GM18867 (cell line): ENCODE measurements at regions not wholly inside any gene's neighbourhood (a gene's known extent, or its start where the extent isn't known, plus 50 kb on each side); places are given as distances from the start of the nearest gene placed in this dataset.

ENCODE experiments used
- ATAC-seq: cut with Tn5 transposase; IDR thresholded peaks from one replicate; pipeline ENCODE4 v1.9.1; 2021; ENCODE audit warnings: mild to moderate bottlenecking, moderate library complexity; ENCODE audit not compliant: unreplicated experiment

GRCh38 chr12:125470838-125471783 lies 405.9 kb downstream of the AACS start:
- ATAC-seq = peak; percentile 70

DNA sequence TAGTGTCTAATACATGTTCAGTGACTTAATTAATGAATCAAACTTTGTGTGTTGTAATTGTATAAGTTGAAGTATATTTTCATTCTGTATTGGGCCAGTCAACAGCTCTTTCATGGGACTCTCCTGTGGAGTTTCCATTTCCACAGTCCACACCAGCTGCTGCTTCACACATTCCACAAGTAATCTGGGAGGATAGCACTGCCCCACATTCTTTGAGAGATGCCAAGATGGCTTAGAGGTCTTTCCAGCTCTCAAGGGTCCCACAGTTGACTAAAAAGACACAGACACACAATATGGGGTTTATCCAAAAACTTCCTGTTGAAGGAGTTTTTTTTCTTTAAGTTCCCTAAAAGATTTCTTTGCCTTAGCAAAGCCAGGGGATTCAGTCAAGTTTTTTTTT lies 408.3 kb downstream of the AACS start:
- no peak for ATAC-seq

GRCh38 chr12:125487336-125487735 lies 422.1 kb downstream of the AACS start:
- ATAC-seq = no peak

DNA sequence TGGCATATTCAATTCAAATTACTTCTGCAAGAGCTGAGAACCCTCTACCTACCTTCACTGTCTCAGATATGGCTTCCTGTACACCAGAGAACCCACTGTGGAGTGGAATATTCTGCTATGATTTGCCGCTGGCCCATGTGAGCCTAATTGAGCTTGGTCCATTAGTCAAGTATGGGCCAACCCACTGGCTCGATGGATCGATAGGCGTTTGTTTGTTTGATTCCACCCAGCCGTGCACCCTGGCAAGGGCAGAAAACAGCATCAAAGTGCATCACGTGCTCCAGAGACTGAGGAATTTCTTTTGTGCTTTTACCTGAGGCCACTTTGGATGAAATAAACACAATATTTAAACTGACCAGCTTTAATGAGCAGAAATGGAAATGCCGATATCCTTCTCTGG lies 426.3 kb downstream of the AACS start:
- ATAC-seq = no peak

DNA sequence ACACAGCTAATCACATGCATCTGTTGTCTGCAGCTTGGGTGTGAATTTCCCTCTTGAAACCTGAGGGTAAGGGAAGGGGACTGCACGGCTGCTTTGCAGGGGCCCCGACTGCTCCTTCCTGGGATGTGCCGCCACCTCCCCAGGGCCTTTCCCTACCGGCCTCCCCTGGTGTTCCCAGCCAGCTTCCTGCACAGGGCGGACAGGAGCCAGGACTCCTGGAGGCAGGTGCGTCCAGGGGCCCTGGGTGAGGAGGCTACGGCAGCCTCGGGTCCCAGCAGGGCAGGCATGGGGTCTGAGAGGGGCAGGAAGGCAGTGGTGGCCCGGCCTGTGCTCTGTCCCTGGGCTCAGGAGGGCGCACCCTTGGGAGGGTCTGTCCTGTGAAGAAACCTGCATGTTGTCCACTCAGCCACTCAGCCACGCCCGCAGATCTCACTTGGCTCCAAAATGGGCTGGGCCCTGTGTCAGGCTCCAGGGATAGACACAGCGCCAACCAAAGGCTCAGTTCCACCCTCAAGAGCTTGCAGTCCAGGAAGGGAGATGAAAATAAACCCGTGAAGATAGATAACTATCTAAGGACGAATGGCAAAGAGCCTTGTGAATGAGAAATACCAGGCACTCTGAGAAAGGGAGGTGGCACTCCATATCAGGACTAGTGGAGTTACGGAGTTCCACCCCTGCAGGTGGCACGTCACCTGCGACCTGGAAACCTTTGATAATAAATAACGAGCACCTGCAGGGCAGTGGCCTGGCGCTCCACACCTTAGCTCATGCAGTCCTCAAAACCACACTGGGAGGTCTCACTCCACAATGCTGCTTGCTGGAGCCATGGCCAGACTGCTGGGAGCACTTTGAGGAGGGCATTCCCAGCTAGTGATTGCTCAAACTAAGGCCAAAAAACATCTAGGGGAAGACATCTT lies 427.4 kb downstream of the AACS start:
- no peak for ATAC-seq

GRCh38 chr12:125493704-125494308 lies 428.6 kb downstream of the AACS start:
- ATAC-seq = no peak

GRCh38 chr12:125503128-125503527 lies 437.9 kb downstream of the AACS start:
- ATAC-seq = no peak

DNA sequence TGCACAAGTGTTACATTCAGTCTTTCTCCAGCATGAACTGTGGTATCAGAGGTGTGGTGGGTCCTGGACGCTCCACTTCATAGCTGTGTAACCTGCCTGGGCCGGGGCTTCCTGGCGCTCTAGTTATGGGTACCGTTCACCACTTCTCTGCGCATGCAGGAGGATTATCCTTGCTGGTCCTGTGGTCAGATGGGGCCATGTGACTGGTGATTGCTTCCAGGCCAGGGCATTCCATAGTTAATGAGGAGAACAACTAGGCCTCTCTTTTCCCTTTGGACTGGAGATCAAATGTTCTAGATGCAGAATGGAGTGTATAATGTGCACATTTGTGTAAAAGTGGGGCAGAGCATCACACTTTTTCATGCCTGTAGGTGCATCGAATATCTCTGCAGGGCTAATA lies 444.0 kb downstream of the AACS start:
- ATAC-seq = no peak

- ATAC-seq = no peak
Observed at GRCh38 chr12:125512541-125513298, 447.5 kb downstream of the AACS start.

- ATAC-seq = no peak
Observed at GRCh38 chr12:125515887-125516286, 450.7 kb downstream of the AACS start.

DNA sequence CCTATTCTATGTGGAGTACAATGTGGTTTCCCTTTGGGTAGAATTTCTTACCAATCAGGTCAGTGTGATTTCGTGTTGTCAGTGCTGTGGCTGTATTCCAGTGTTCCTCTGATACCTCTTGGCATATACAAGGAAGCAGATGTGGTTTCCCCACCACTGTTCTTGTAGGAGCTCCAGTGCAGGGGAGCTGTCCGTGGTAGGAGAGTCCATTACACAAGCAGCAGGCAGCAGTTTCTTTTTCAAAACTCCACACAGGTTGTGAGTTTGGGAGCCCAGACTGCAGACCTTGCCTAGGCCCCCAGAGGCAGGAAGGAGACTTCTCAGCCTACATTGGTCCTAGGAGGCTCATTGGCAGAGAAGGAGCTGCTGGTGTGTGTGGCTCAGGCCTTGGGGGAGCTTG lies 452.8 kb downstream of the AACS start:
- no peak for ATAC-seq

DNA sequence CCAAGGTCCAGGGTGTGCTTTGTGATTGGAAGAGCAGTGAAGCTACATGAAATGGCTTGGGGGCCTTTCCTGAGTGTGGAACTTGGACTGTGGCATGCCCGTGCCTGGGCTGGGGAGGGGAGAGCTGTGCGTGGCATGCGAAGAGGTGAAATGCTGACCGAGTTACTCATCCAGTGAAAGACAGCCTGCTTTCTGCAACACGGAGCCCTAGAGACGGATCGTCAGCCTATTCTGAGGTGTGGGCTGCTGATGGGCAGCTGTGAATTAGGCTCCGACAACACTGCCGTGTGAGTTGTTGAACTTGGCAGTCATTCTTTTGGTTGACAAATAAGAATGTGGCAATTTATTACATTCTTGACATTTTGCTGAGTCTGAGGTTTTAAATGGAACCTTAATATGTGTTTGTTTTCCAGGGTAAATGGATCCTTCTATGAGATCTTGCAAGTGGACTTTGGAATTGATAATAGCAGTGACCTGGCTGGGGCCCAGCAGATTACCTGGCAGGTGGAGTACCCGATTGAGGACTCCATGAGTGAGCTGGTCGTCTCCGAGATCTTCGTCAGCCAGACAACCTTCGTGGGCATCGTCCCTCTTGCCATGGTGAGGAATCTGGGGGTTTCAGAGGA lies 453.9 kb downstream of the AACS start:
- no peak for ATAC-seq

GRCh38 chr12:125525879-125526278 lies 460.6 kb downstream of the AACS start:
- ATAC-seq = no peak

- ATAC-seq = no peak
Observed at GRCh38 chr12:125528281-125528680, 463.0 kb downstream of the AACS start.

DNA sequence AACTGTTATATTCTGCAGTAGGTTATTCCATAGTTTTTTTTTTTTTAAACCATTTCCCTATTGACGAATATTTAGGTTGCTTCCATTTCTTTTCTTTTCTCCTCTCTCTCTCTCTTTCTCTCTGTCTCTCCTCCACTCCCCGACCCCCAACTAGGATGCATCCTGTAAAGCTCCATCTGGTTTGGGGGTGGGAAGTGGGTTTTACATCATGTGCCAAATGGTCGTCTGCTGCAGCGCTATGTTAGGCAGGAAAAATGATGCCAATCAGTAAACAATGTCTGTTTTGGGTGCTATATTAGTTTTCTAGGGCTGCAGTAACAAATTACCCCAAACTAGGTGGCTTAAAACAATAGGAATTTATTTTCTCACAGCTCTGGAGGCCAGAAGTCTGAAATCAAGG lies 465.0 kb downstream of the AACS start:
- no peak for ATAC-seq

DNA sequence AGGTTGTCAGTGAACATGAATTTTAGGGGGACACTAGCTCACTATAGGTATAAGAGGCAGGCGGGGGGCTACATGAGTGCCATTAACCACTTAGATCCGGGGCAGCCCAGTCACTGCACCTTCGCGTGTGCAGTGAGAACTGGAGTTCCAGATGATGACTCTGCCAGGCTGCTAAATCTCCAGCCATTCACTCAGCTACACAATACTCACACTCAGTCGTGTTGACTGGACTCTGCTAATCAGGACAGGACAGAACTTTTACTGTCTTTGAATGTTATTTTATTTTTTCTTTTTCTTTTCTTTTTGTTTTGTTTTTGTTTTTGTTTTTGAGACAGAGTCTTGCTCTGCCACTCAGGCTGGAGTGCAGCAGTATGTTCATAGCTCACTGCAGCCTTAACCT lies 465.6 kb downstream of the AACS start:
- ATAC-seq = no peak

GRCh38 chr12:125531574-125531973 lies 466.3 kb downstream of the AACS start:
- no peak for ATAC-seq

DNA sequence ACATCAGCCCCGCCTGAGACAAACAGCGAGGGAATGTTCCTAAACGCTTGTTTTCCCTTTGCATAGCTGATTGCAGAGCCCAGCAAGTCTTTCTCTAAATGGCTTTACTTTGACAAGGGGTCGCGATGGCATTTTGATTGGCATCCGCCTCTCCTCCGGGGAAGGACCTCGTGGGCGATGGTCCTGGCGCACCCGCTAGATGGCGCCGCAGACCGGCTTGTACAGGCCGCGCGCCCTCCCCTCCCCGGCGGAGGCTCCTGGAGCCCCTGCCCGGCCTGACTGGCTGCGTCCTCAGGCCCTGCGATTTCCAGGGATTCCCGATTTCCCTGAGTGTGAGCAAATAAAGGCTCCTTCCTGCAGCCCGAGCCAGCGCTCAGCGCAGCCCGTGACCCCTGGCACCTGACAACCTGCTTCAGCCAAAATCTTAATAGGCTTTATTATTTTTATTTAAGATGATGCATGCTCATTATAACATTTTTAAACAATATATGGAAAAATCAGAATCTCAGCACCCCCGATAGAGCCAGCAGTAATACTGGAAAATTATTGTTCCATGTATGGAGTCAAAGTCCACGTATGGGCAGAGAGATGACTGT lies 468.3 kb downstream of the AACS start:
- ATAC-seq = peak; percentile 74

DNA sequence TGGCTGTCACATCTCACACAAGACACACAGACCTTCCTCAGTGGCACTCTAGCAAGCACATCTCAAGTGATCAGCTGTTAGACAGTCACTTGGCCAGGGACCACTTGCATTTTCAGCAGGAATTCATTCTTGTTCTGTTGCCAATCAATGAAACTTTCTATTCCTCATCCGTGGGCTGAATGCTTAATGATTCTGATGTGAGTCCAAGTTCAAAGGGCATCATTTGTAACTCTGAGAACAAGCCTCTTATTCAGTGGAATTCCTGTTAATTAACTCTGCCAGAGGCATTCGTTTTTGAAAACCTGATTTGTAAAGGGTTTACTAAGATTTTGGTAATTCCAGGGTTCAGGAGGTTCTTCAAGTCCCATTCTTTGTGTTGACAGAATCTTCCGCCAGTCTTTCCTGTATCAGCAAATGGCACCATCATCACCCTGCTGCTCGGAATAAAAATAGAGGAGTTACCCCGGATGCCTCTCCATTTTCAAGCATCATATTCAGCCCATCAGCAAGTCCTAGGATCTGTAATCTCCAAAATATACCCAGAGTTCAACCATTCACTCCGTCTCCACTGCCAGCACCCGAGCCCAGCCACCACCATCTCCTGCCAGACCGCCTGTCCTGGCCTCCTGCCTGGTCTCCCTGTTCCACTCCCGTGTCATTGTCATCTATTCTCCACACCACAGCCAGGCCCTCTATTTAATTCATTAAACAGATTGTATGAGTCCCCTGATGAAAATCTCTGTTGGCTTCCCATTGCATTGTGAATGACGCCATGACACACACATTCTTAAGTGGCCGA lies 473.4 kb downstream of the AACS start:
- no peak for ATAC-seq
